ENCODE measurements at regions not wholly inside any gene's neighbourhood (a gene's known extent, or its start where the extent isn't known, plus 50 kb on each side); places are given as distances from the start of the nearest gene placed in this dataset.

DNA sequence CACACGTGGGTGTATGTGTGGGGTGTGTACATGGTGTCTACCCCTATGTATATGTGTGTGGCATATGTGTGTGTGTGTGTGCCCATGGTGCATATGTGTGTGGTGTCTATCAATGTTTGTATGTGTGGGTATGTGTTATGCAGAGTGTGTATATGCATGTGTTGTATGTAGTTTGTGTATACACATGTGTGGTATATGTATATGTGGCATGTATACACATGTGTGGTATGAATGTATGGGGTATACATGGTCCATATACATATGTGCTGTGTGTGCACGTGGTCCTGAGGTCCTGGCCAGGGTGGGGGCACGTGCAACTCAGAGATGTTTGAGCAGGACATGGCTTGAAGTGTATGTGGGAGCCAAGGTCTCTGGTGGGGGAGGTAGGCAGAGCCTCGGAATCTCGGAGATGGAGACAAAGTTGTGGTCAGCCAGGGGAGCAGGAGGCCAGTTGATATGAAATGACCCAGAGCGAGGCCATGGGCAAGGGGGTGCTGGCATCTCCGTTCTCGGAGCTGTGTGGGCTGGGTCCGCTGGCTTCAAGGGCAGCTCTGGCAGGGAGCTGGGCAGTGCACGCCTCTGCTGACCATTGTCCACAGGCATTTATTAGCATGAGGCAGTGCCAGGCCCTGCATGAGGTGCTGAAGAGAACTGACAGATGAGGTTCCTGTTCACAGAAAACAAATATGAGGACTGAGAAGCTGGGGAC, 276.2 kb upstream of the CHD6 start:
- H3K27me3 ChIP-seq (ENCODE audit: control insufficient read depth in 1 of 2, insufficient read depth in 2 of 2, low read length in 2 of 2), result peaks cover 0 to 3% of the 10 kb centered on the region in 2 donors
- H3K4me1 ChIP-seq (ENCODE audit: control insufficient read depth in 2 of 2, insufficient read depth in 2 of 2, low read length in 1 of 2), result peaks cover 0 to 3% of the 10 kb centered on the region in 2 donors
- 84 to 86% methylated on average over 10 of the region's 10 CpGs for WGBS, 2 donors
- H3K27ac ChIP-seq (ENCODE audit: low read depth in 2 of 2, low read length in 1 of 2), result no peak overlapping the region
- no peaks in the 10 kb centered on the region for H3K9me3 ChIP-seq (ENCODE audit: control insufficient read depth in 2 of 2, insufficient read depth in 1 of 2, low read depth in 1 of 2, low read length in 1 of 2)
- H3K4me3 ChIP-seq (ENCODE audit: low read depth in 1 of 2, low read length in 2 of 2), result no peak overlapping the region
- no peaks in the 10 kb centered on the region for H3K36me3 ChIP-seq (ENCODE audit: control insufficient read depth in 2 of 2, insufficient read depth in 2 of 2, low read length in 1 of 2)

GRCh38 chr20:41892031-41892430, 273.9 kb upstream of the CHD6 start:
- Histone ChIP-seq H3K4me3 (ENCODE audit: low read depth in 1 of 2, low read length in 2 of 2) (no peak overlapping the region), H3K9me3 (ENCODE audit: control insufficient read depth in 2 of 2, insufficient read depth in 1 of 2, low read depth in 1 of 2, low read length in 1 of 2) (no peaks in the 10 kb centered on the region), H3K27me3 (ENCODE audit: control insufficient read depth in 1 of 2, insufficient read depth in 2 of 2, low read length in 2 of 2) (peaks cover 0 to under 1% of the 10 kb centered on the region in 2 donors), H3K27ac (ENCODE audit: low read depth in 2 of 2, low read length in 1 of 2) (peak overlapping the region in 1 of 2 donors; percentile 15), H3K36me3 (ENCODE audit: control insufficient read depth in 2 of 2, insufficient read depth in 2 of 2, low read length in 1 of 2) (no peaks in the 10 kb centered on the region), H3K4me1 (ENCODE audit: control insufficient read depth in 2 of 2, insufficient read depth in 2 of 2, low read length in 1 of 2) (peaks cover 0 to 7% of the 10 kb centered on the region in 2 donors)
- WGBS, 2 donors, result 66 to 79% methylated on average over 5 of the region's 5 CpGs

DNA sequence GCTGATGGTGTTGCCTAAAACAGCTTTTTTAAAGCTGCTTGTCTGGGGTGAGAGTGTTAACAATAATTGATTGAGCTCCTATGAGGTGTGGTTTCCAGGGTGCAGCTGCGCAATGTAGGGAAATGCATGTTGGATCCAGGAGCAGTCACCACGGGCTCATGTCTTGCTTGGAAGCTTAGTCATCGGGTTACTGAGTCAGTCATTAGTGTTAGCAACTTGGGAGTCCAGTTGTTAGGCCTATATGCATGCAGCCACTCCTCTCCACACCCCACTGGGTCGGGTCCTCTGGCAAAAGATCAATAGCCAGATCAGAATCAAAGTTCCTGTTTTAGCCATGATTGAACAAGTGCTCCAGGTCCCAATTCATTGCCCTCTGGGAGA, 271.7 kb upstream of the CHD6 start:
- WGBS, 2 donors, result 28 to 31% methylated on average over 4 of the region's 4 CpGs
- H3K27ac ChIP-seq (ENCODE audit: low read depth in 2 of 2, low read length in 1 of 2), result peak overlapping the region; percentile 20 to 80
- no peaks in the 10 kb centered on the region for H3K27me3 ChIP-seq (ENCODE audit: control insufficient read depth in 1 of 2, insufficient read depth in 2 of 2, low read length in 2 of 2)
- H3K36me3 ChIP-seq (ENCODE audit: control insufficient read depth in 2 of 2, insufficient read depth in 2 of 2, low read length in 1 of 2), result no peaks in the 10 kb centered on the region
- H3K4me1 ChIP-seq (ENCODE audit: control insufficient read depth in 2 of 2, insufficient read depth in 2 of 2, low read length in 1 of 2), result peaks cover 0 to 7% of the 10 kb centered on the region in 2 donors
- H3K9me3 ChIP-seq (ENCODE audit: control insufficient read depth in 2 of 2, insufficient read depth in 1 of 2, low read depth in 1 of 2, low read length in 1 of 2), result no peaks in the 10 kb centered on the region
- H3K4me3 ChIP-seq (ENCODE audit: low read depth in 1 of 2, low read length in 2 of 2), result no peak overlapping the region

- Histone ChIP-seq H3K27ac (ENCODE audit: low read depth in 2 of 2, low read length in 1 of 2) (peak overlapping the region; percentile 20 to 80), H3K4me3 (ENCODE audit: low read depth in 1 of 2, low read length in 2 of 2) (no peak overlapping the region)
- 50 to 51% methylated on average over 3 of the region's 3 CpGs for WGBS, 2 donors
Measured at GRCh38 chr20:41889126-41889843, 271.1 kb upstream of the CHD6 start.

GRCh38 chr20:41888434-41888833, 270.3 kb upstream of the CHD6 start:
- H3K27ac ChIP-seq (ENCODE audit: low read depth in 2 of 2, low read length in 1 of 2), result no peak overlapping the region
- 83 to 86% methylated on average over 8 of the region's 8 CpGs for WGBS, 2 donors
- H3K4me1 ChIP-seq (ENCODE audit: control insufficient read depth in 2 of 2, insufficient read depth in 2 of 2, low read length in 1 of 2), result peaks cover 0 to 7% of the 10 kb centered on the region in 2 donors
- H3K27me3 ChIP-seq (ENCODE audit: control insufficient read depth in 1 of 2, insufficient read depth in 2 of 2, low read length in 2 of 2), result no peaks in the 10 kb centered on the region
- H3K36me3 ChIP-seq (ENCODE audit: control insufficient read depth in 2 of 2, insufficient read depth in 2 of 2, low read length in 1 of 2), result no peaks in the 10 kb centered on the region
- no peak overlapping the region for H3K4me3 ChIP-seq (ENCODE audit: low read depth in 1 of 2, low read length in 2 of 2)
- no peaks in the 10 kb centered on the region for H3K9me3 ChIP-seq (ENCODE audit: control insufficient read depth in 2 of 2, insufficient read depth in 1 of 2, low read depth in 1 of 2, low read length in 1 of 2)

More at GRCh38 chr20:41889126-41889843, 271.1 kb upstream of the CHD6 start:
- Histone ChIP-seq H3K36me3 (ENCODE audit: control insufficient read depth in 2 of 2, insufficient read depth in 2 of 2, low read length in 1 of 2) (no peaks in the 10 kb centered on the region), H3K4me1 (ENCODE audit: control insufficient read depth in 2 of 2, insufficient read depth in 2 of 2, low read length in 1 of 2) (peaks cover 0 to 7% of the 10 kb centered on the region in 2 donors), H3K27me3 (ENCODE audit: control insufficient read depth in 1 of 2, insufficient read depth in 2 of 2, low read length in 2 of 2) (no peaks in the 10 kb centered on the region), H3K9me3 (ENCODE audit: control insufficient read depth in 2 of 2, insufficient read depth in 1 of 2, low read depth in 1 of 2, low read length in 1 of 2) (no peaks in the 10 kb centered on the region)

DNA sequence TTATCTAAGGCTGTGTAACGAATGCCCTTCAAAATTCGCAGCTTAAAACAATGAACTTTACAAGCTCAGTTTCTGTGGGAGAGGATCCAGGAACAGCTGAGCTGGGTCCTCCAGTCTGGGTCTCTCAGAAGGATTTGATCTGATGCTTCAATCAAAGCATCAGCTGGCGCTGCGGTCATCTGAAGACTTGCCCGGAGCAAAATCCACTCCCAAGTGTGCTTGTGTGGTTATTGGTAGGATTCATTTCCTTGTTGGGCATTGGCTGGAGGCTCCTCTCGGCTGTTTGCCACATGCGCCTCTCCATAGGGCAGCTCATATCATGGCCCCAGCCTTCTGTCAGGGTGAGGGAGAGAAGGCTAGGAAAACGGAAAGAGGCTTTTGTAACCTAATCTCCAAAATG, 269.3 kb upstream of the CHD6 start:
- H3K9me3 ChIP-seq (ENCODE audit: control insufficient read depth in 2 of 2, insufficient read depth in 1 of 2, low read depth in 1 of 2, low read length in 1 of 2), result no peaks in the 10 kb centered on the region
- 82 to 84% methylated on average over 8 of the region's 8 CpGs for WGBS, 2 donors

DNA sequence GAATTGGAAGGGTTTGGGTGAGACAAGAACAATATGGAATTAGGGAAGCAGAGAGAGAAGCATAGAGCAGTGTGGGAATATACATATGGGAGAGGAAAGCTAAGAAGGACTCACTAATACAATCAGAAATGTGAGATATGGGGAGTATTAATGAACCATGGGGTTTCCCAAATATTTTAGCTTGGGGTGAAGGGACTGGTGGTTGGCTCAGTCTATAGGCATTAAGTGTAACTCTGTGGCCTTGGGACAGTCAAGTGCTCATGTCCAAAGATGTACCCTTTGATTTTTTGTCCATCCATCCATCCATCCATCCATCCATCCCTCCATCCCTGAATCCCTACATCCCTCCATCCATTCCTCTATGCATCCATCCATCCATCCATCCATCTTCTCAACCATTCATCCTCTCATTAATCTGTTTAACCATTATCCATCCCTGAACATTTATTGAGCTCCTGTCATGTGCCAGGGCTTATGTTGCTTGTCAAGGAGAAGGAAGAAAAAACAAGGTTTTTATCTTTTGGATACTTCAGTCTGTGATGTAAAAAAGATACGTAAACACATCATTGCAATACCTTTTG, 263.4 kb upstream of the CHD6 start:
- no peaks in the 10 kb centered on the region for H3K4me1 ChIP-seq (ENCODE audit: control insufficient read depth in 2 of 2, insufficient read depth in 2 of 2, low read length in 1 of 2)
- no peaks in the 10 kb centered on the region for H3K36me3 ChIP-seq (ENCODE audit: control insufficient read depth in 2 of 2, insufficient read depth in 2 of 2, low read length in 1 of 2)
- no peaks in the 10 kb centered on the region for H3K9me3 ChIP-seq (ENCODE audit: control insufficient read depth in 2 of 2, insufficient read depth in 1 of 2, low read depth in 1 of 2, low read length in 1 of 2)
- H3K27ac ChIP-seq (ENCODE audit: low read depth in 2 of 2, low read length in 1 of 2), result no peak overlapping the region
- H3K4me3 ChIP-seq (ENCODE audit: low read depth in 1 of 2, low read length in 2 of 2), result no peak overlapping the region
- H3K27me3 ChIP-seq (ENCODE audit: control insufficient read depth in 1 of 2, insufficient read depth in 2 of 2, low read length in 2 of 2), result no peaks in the 10 kb centered on the region
- 60 to 67% methylated on average over 1 of the region's 1 CpG for WGBS, 2 donors

More for the DNA sequence above, 269.3 kb upstream of the CHD6 start:
- Histone ChIP-seq H3K4me3 (ENCODE audit: low read depth in 1 of 2, low read length in 2 of 2) (no peak overlapping the region), H3K4me1 (ENCODE audit: control insufficient read depth in 2 of 2, insufficient read depth in 2 of 2, low read length in 1 of 2) (peaks cover 0 to 7% of the 10 kb centered on the region in 2 donors), H3K27me3 (ENCODE audit: control insufficient read depth in 1 of 2, insufficient read depth in 2 of 2, low read length in 2 of 2) (no peaks in the 10 kb centered on the region), H3K36me3 (ENCODE audit: control insufficient read depth in 2 of 2, insufficient read depth in 2 of 2, low read length in 1 of 2) (no peaks in the 10 kb centered on the region), H3K27ac (ENCODE audit: low read depth in 2 of 2, low read length in 1 of 2) (no peak overlapping the region)

GRCh38 chr20:41879123-41879522, 260.9 kb upstream of the CHD6 start:
- Histone ChIP-seq H3K27ac (ENCODE audit: low read depth in 2 of 2, low read length in 1 of 2) (no peak overlapping the region), H3K36me3 (ENCODE audit: control insufficient read depth in 2 of 2, insufficient read depth in 2 of 2, low read length in 1 of 2) (no peaks in the 10 kb centered on the region), H3K4me1 (ENCODE audit: control insufficient read depth in 2 of 2, insufficient read depth in 2 of 2, low read length in 1 of 2) (no peaks in the 10 kb centered on the region), H3K27me3 (ENCODE audit: control insufficient read depth in 1 of 2, insufficient read depth in 2 of 2, low read length in 2 of 2) (no peaks in the 10 kb centered on the region), H3K9me3 (ENCODE audit: control insufficient read depth in 2 of 2, insufficient read depth in 1 of 2, low read depth in 1 of 2, low read length in 1 of 2) (no peaks in the 10 kb centered on the region), H3K4me3 (ENCODE audit: low read depth in 1 of 2, low read length in 2 of 2) (no peak overlapping the region)
- 20 to 34% methylated on average over 2 of the region's 2 CpGs for WGBS, 2 donors

- H3K4me1 ChIP-seq (ENCODE audit: control insufficient read depth in 2 of 2, insufficient read depth in 2 of 2, low read length in 1 of 2), result no peaks in the 10 kb centered on the region
- WGBS, 2 donors, result 66 to 71% methylated on average over 4 of the region's 4 CpGs
- H3K27me3 ChIP-seq (ENCODE audit: control insufficient read depth in 1 of 2, insufficient read depth in 2 of 2, low read length in 2 of 2), result peaks cover 0 to 2% of the 10 kb centered on the region in 2 donors
- H3K4me3 ChIP-seq (ENCODE audit: low read depth in 1 of 2, low read length in 2 of 2), result no peak overlapping the region
- no peaks in the 10 kb centered on the region for H3K36me3 ChIP-seq (ENCODE audit: control insufficient read depth in 2 of 2, insufficient read depth in 2 of 2, low read length in 1 of 2)
- no peaks in the 10 kb centered on the region for H3K9me3 ChIP-seq (ENCODE audit: control insufficient read depth in 2 of 2, insufficient read depth in 1 of 2, low read depth in 1 of 2, low read length in 1 of 2)
- no peak overlapping the region for H3K27ac ChIP-seq (ENCODE audit: low read depth in 2 of 2, low read length in 1 of 2)
Measured at GRCh38 chr20:41877911-41878310, 259.7 kb upstream of the CHD6 start.
